NOMO-1 treated with dmso at 0.1 percent for 144 hours (cell line): ENCODE measurements at regions not wholly inside any gene's neighbourhood (a gene's known extent, or its start where the extent isn't known, plus 50 kb on each side); places are given as distances from the start of the nearest gene placed in this dataset.

Experiments used
- DNase-seq: peaks from one replicate; lab custom pipeline; 2025; ENCODE audit not compliant: unreplicated experiment; lab: John Stamatoyannopoulos, UW

- no peak for DNase-seq
Observed at GRCh38 chr14:104339361-104339760, 201.0 kb downstream of the KIF26A start.

DNA sequence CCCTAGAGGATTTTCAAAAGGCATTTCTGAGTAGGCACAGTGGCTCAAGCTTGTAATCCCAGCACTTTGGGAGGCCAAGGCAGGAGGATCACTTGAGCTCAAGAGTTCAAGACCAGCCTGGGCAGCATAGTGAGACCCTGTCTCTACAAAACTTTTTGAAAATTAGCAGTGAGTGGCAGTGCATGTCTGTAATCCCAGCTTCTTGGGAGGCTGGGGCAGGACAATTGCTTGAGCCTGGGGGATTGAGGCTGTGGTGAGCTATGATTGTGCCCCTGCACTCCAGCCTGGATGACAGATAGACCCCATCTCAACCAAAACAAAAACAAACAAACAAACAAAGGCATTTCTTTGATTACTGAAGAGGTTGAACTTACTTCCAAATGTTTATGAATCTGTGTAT, 201.4 kb downstream of the KIF26A start:
- DNase-seq, result no peak

DNA sequence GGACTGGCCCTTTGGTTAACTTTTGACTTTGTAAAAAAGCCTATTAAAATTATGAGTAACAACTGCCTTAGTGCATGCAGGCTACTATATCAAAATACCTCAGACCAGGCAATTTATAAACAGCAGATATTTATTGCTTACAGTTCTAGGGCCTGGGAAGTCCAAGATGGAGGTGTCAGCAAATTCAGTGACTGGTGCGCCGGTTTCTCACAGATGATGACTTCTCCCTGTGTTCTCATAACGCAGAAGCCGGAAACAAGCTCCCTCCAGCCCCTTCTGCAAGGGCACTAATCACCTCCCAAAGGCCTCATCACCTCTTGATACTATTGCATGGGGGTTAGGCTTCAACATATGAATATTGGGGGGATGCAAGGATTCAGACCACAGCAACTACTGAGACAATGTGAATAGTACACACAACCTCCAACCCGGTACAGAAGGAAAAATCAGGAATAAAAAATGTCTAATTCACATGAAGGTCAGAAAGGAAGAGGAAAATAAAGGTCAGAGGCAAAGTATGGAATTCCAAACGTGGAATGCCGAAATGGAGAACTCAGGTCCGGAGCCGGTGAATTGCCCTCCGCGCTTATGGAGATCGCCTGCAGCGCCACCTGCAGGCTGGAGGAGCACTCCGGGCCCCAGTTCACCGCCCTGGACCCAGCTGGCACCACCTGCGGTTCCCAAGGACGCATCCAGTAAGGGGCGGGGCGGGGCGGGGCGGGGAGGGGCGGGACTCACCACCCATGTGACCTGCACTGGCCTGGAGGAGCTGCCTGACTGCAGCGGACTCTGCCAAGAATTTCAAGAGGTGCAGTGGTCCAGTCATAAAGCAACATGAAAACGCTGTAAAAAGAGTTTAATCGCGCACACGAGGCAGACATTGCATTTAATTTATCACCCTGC, 203.4 kb downstream of the KIF26A start:
- DNase-seq, result no peak

GRCh38 chr14:104342435-104343293, 204.3 kb downstream of the KIF26A start:
- DNase-seq, result no peak

GRCh38 chr14:104343294-104343625, 204.9 kb downstream of the KIF26A start:
- DNase-seq, result no peak

- DNase-seq, result no peak
Observed at GRCh38 chr14:104343690-104344640, 205.6 kb downstream of the KIF26A start.

- DNase-seq, result no peak
Observed at GRCh38 chr14:104344818-104345620, 206.6 kb downstream of the KIF26A start.

GRCh38 chr14:104345621-104346462, 207.5 kb downstream of the KIF26A start:
- DNase-seq, result no peak

- no peak for DNase-seq
Observed at GRCh38 chr14:104346608-104347007, 208.2 kb downstream of the KIF26A start.

GRCh38 chr14:104348741-104349140, 210.4 kb downstream of the KIF26A start:
- DNase-seq, result no peak

GRCh38 chr14:104349950-104350349, 211.6 kb downstream of the KIF26A start:
- DNase-seq, result no peak

GRCh38 chr14:104350463-104351185, 212.2 kb downstream of the KIF26A start:
- DNase-seq, result no peak

DNA sequence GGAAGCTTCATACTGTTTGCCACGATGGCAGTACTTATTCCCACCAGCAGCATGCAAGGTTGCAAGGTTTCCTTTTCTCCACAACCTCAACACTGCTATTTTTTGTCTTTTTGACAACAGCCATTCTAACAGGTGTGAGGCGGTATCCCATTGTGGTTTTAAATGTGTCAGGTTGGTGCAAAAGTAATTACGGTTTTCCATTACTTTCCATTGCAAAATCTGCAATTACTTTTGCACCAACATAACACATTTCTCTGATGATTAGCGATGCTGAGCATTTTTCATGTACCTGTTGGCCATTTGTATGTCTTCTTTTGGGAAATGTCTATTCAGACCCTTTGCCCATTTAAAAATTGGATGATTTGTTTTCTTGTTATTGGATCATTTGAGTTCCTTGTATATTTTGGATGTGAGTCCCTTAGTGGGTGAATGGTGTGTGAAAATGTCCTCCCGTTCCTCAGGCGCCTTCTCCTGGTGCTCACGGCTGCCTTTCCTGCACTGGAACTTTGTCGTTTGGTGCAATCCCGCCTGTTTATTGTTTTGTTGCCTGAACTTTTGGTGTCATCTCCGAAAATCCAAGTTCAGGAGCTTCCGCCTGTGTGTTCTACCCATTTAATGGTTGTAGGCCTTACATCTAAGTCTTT, 213.6 kb downstream of the KIF26A start:
- no peak for DNase-seq

DNA sequence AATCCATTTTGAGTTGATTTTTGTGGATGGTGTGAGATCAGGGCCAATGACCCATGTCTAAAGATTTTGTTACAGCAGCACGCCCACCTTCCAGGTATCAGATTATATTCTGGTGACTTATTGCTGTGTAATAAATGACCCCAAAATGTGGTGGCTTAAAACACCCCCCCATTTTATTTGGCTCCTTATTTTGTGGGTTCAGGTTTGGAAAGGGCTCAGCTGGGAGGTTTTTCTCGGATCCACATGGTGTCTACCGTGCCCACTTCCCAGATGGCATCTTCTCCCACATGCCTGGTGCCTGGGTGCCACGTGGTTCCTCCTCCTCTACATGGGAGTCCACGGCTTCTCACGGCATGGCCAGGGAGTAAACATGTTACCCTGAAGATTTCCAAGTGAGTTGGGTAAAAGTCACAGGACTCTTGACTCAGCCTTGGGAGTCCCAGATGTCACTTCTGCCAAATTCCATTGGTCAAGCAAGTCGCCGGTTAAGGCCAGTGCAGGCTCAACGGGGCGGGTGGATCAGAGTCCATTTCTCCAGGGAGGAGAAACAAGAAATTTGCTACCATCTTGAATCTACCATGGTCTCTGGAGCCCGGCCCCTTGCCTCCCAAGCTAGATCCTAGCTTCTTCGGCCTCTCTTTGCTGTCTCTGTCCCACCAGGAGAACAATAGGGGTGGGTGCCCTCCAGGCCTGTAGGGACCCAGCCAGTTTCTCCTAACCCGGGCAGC, 214.3 kb downstream of the KIF26A start:
- no peak for DNase-seq

- no peak for DNase-seq
Observed at GRCh38 chr14:104353221-104353920, 215.0 kb downstream of the KIF26A start.

DNA sequence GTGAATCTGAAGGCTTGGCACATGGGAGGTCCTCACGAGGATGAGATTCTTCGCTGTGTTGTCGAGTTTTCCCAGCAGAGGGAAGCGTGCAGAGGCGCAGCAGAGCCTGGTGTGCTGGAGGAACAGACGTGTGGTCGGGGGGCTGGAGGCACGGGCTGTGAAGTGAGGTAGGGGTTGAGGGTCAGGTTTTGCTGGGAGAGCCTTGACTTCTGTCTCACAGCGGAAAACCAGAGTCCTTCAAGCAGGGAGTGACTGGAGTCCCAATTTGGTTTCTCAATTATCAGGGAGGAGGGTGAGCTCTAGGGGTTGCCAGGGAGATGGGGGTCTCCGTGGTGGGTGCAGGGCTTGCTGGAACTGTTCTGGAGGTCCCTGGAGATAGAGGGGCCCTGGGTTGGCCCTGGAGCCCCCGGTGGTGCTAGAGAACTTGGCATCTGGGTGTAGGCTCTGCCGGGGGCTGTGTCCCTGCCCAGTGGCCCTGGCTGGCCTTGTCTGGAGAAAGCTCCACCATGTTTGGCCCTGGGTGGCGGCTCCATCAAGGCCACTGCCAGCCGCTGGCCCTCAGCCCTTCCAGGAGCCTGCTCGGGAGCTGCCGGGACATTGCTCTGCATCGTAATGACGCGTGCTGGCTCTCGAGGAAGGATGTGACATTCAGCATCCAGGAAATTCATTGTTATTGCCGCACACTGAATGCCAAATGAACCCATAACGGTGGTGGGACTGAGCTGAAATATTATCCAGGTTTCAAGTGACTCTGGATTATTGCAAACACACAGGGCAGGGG, 215.7 kb downstream of the KIF26A start:
- DNase-seq, result no peak
